ENCODE measurements at regions not wholly inside any gene's neighbourhood (a gene's known extent, or its start where the extent isn't known, plus 50 kb on each side); places are given as distances from the start of the nearest gene placed in this dataset.

GRCh38 chr16:9260666-9261065 lies 169.2 kb downstream of the HAPSTR1 start:
- ChIA-PET CTCF (no interaction called here), POLR2A (no interaction called here)
- no peak overlapping the region for H3K27ac Mint-ChIP-seq
- H3K4me3 Mint-ChIP-seq = no peak overlapping the region
- peaks cover 30% of the 10 kb centered on the region for H3K4me1 Mint-ChIP-seq
- no peaks in the 10 kb centered on the region for H3K36me3 Mint-ChIP-seq
- TF ChIP-seq ZNF263 (CRISPR knock-in tag; IDR thresholded peaks at IDR 0.05; ENCODE audit: low read depth) (no peak), RELA (CRISPR knock-in tag; IDR thresholded peaks at IDR 0.05; ENCODE audit: borderline replicate concordance) (no peak), NFATC4 (CRISPR knock-in tag; IDR thresholded peaks at IDR 0.05) (no peak)
- TF ChIP-seq, protein P1, sequence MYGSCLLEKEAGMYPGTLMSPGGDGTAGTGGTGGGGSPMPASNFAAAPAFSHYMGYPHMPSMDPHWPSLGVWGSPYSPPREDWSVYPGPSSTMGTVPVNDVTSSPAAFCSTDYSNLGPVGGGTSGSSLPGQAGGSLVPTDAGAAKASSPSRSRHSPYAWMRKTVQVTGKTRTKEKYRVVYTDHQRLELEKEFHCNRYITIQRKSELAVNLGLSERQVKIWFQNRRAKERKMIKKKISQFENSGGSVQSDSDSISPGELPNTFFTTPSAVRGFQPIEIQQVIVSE (CRISPR knock-in tag; IDR thresholded peaks at IDR 0.05; ENCODE audit: borderline replicate concordance) = no peak
- no peaks in the 10 kb centered on the region for H3K9me3 Mint-ChIP-seq
- DNase-seq (ENCODE audit: low spot score) (no peak), ATAC-seq (no peak)
- no peaks in the 10 kb centered on the region for H3K27me3 Mint-ChIP-seq (ENCODE audit: low read depth)

GRCh38 chr16:9261376-9261775 lies 169.9 kb downstream of the HAPSTR1 start:
- POLR2A ChIA-PET = no interaction called here
- Mint-ChIP-seq H3K4me3 (no peak overlapping the region), H3K36me3 (no peaks in the 10 kb centered on the region), H3K4me1 (peaks cover 24% of the 10 kb centered on the region), H3K9me3 (no peaks in the 10 kb centered on the region), H3K27ac (no peak overlapping the region), H3K27me3 (ENCODE audit: low read depth) (no peaks in the 10 kb centered on the region)
- ATAC-seq (no peak), DNase-seq (ENCODE audit: low spot score) (no peak)
- TF ChIP-seq MXD4 (CRISPR knock-in tag; IDR thresholded peaks at IDR 0.05; ENCODE audit: borderline replicate concordance) (no peak), GABPB1 (CRISPR knock-in tag; IDR thresholded peaks at IDR 0.05) (no peak), NR3C1 (CRISPR knock-in tag; conservative IDR thresholded peaks at IDR 0.05; ENCODE audit: low read depth) (no peak), NFE2L1 (CRISPR knock-in tag; IDR thresholded peaks at IDR 0.05) (no peak), HMGA2 (CRISPR knock-in tag; IDR thresholded peaks at IDR 0.05) (no peak), CREB1 (CRISPR knock-in tag; IDR thresholded peaks at IDR 0.05) (no peak), NR1H2 (CRISPR knock-in tag; IDR thresholded peaks at IDR 0.05) (no peak), ZNF138 (CRISPR knock-in tag; conservative IDR thresholded peaks at IDR 0.05) (no peak), PRRX2 (CRISPR knock-in tag; IDR thresholded peaks at IDR 0.05) (no peak), STAT6 (CRISPR knock-in tag; conservative IDR thresholded peaks at IDR 0.05; ENCODE audit: low read depth) (no peak), ZNF671 (CRISPR knock-in tag; IDR thresholded peaks at IDR 0.05) (no peak), NFYB (CRISPR knock-in tag; conservative IDR thresholded peaks at IDR 0.05; ENCODE audit: low read depth) (no peak), NR2C2 (CRISPR knock-in tag; IDR thresholded peaks at IDR 0.05) (no peak), ZSCAN18 (CRISPR knock-in tag; IDR thresholded peaks at IDR 0.05) (no peak), ATF1 (CRISPR knock-in tag; IDR thresholded peaks at IDR 0.05) (no peak), MLX (CRISPR knock-in tag; IDR thresholded peaks at IDR 0.05) (no peak)
- TF ChIP-seq, protein P2, sequence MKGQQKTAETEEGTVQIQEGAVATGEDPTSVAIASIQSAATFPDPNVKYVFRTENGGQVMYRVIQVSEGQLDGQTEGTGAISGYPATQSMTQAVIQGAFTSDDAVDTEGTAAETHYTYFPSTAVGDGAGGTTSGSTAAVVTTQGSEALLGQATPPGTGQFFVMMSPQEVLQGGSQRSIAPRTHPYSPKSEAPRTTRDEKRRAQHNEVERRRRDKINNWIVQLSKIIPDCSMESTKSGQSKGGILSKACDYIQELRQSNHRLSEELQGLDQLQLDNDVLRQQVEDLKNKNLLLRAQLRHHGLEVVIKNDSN (CRISPR knock-in tag; IDR thresholded peaks at IDR 0.05) = no peak
- TF ChIP-seq, protein P3, sequence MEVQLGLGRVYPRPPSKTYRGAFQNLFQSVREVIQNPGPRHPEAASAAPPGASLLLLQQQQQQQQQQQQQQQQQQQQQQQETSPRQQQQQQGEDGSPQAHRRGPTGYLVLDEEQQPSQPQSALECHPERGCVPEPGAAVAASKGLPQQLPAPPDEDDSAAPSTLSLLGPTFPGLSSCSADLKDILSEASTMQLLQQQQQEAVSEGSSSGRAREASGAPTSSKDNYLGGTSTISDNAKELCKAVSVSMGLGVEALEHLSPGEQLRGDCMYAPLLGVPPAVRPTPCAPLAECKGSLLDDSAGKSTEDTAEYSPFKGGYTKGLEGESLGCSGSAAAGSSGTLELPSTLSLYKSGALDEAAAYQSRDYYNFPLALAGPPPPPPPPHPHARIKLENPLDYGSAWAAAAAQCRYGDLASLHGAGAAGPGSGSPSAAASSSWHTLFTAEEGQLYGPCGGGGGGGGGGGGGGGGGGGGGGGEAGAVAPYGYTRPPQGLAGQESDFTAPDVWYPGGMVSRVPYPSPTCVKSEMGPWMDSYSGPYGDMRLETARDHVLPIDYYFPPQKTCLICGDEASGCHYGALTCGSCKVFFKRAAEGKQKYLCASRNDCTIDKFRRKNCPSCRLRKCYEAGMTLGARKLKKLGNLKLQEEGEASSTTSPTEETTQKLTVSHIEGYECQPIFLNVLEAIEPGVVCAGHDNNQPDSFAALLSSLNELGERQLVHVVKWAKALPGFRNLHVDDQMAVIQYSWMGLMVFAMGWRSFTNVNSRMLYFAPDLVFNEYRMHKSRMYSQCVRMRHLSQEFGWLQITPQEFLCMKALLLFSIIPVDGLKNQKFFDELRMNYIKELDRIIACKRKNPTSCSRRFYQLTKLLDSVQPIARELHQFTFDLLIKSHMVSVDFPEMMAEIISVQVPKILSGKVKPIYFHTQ (CRISPR knock-in tag; IDR thresholded peaks at IDR 0.05) = no peak
- TF ChIP-seq, protein P4, sequence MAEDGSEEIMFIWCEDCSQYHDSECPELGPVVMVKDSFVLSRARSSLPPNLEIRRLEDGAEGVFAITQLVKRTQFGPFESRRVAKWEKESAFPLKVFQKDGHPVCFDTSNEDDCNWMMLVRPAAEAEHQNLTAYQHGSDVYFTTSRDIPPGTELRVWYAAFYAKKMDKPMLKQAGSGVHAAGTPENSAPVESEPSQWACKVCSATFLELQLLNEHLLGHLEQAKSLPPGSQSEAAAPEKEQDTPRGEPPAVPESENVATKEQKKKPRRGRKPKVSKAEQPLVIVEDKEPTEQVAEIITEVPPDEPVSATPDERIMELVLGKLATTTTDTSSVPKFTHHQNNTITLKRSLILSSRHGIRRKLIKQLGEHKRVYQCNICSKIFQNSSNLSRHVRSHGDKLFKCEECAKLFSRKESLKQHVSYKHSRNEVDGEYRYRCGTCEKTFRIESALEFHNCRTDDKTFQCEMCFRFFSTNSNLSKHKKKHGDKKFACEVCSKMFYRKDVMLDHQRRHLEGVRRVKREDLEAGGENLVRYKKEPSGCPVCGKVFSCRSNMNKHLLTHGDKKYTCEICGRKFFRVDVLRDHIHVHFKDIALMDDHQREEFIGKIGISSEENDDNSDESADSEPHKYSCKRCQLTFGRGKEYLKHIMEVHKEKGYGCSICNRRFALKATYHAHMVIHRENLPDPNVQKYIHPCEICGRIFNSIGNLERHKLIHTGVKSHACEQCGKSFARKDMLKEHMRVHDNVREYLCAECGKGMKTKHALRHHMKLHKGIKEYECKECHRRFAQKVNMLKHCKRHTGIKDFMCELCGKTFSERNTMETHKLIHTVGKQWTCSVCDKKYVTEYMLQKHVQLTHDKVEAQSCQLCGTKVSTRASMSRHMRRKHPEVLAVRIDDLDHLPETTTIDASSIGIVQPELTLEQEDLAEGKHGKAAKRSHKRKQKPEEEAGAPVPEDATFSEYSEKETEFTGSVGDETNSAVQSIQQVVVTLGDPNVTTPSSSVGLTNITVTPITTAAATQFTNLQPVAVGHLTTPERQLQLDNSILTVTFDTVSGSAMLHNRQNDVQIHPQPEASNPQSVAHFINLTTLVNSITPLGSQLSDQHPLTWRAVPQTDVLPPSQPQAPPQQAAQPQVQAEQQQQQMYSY (CRISPR knock-in tag; IDR thresholded peaks at IDR 0.05) = no peak
- CTCF ChIA-PET = no interaction called here

Measured in WTC11 (cell line).